WI38 (cell line): ENCODE measurements at regions not wholly inside any gene's neighbourhood (a gene's known extent, or its start where the extent isn't known, plus 50 kb on each side); places are given as distances from the start of the nearest gene placed in this dataset.

Source experiments
- H3K4me3 ChIP-seq: 2 replicates; pipeline ENCODE4 v1.5.1; 2011; ENCODE audit warnings: low read depth, mild to moderate bottlenecking, control low read depth, low read length
- CTCF ChIP-seq: IDR thresholded peaks from 2 replicates; pipeline ENCODE4 v1.5.1; 2012; ENCODE audit warnings: low read depth, mild to moderate bottlenecking, control low read depth, low read length

GRCh38 chr22:49452362-49452946 is 375.2 kb downstream of the BRD1 start:
- TF ChIP-seq CTCF, result no peak
- H3K4me3 ChIP-seq, result no peak overlapping the region

GRCh38 chr22:49451070-49451840 is 376.4 kb downstream of the BRD1 start:
- H3K4me3 ChIP-seq, result no peak overlapping the region
- TF ChIP-seq CTCF, result no peak

- no peak overlapping the region for H3K4me3 ChIP-seq
- no peak for TF ChIP-seq CTCF
Measured at GRCh38 chr22:49450498-49450897, 377.2 kb downstream of the BRD1 start.

DNA sequence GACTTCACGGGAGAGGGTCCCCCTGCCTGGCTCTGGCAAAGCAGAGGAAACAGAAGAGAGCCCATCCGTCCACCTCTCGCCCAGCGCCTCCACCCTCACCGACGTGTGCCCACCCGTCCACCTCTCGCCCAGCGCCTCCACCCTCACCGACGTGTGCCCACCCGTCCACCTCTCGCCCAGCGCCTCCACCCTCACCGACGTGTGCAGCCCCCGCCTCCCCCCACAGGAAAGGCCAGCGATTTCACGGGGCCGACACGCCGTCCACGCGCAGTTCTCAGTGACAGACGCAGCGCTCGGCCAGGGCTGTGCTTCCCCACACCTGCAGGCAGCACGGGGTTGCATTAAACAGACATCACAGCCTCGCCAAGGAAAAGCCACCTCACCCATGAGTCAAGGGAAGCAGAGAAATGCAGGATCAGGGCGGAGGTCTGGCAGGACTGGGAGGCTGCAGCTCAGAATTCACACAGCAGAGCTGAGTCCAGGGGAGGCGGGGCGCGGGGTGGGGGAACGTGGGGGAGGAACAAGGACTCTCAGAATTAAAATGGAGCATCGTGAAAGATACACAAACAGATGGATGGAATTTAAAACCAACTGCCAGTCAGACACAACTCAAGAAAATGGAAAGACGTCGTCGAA is 377.7 kb downstream of the BRD1 start:
- no peak for TF ChIP-seq CTCF
- H3K4me3 ChIP-seq, result no peak overlapping the region

GRCh38 chr22:49449377-49449776 is 378.3 kb downstream of the BRD1 start:
- TF ChIP-seq CTCF, result no peak
- no peak overlapping the region for H3K4me3 ChIP-seq

DNA sequence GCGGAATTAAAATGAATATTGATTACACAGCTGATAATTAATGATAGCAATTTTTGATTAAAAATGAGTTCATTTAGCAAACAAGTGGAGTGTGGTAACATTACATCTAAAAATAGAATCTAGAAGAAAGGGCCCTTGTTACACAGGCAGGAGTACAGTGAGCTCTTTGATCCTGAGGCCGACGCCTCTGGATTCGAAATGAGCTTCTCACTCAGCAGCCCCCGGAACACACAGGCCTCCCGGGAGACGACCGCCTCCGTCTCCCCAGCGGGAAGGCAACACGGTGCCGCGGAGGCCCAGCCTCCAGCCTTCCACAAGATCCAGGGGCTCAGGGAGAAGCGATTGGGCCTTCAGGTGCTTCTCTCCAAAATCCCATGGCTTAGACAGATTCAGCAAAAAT is 379.1 kb downstream of the BRD1 start:
- no peak for TF ChIP-seq CTCF
- no peak overlapping the region for H3K4me3 ChIP-seq

GRCh38 chr22:49447837-49448236 is 379.8 kb downstream of the BRD1 start:
- H3K4me3 ChIP-seq, result no peak overlapping the region
- no peak for TF ChIP-seq CTCF
